ENCODE measurements at regions not wholly inside any gene's neighbourhood (a gene's known extent, or its start where the extent isn't known, plus 50 kb on each side); places are given as distances from the start of the nearest gene placed in this dataset.

GRCh38 chr14:55734731-55735130 lies 154.7 kb downstream of the KTN1 start:
- H3K36me3 ChIP-seq = no peaks in the 10 kb centered on the region
- H3K27ac ChIP-seq = no peak overlapping the region

DNA sequence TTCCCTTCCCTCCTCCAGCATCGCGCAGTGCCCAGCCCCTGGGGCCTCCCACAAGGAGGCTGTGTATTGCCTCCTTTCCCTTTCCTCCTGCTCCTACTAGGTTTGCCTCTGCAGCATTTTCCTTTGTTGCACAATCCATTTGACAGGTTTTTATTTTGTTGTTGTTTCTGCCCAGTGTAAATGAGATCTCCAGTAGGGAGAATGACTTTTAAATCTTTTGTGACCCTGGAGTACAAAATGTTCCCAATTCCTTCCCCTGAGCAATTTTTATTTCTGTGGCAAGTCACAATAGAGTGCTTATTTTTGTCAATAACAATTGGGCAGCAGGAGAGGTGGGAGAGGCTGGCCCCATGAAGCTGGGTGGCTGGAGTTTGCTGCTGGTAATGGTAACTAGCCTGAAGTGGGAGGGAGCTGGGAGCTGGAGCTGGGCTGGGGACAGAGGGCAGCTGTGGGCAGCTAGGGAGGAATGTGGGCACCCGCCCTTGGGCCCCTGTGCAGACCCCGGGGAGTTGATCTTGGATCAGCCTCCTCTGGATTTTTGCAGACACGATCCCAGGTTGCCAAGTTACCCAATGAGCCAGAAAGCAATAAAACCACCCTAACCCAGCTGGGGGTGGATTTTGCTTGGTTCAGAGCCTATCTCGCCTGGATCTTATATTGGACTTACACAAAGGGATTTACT lies 160.1 kb downstream of the KTN1 start:
- Histone ChIP-seq H3K4me3 (no peak overlapping the region), H3K27ac (no peak overlapping the region), H3K36me3 (no peaks in the 10 kb centered on the region), H3K27me3 (replicated peaks) (no peaks in the 10 kb centered on the region), H3K9me3 (replicated peaks) (peaks cover 3% of the 10 kb centered on the region; the same call in 1 of the 2 replicates), H3K4me1 (replicated peaks) (no peaks in the 10 kb centered on the region)
- DNase-seq (ENCODE audit: low read depth in 1 of 2, low spot score in 2 of 2) = no peak

More at GRCh38 chr14:55734731-55735130, 154.7 kb downstream of the KTN1 start:
- Histone ChIP-seq H3K27me3 (replicated peaks) (no peaks in the 10 kb centered on the region), H3K4me3 (no peak overlapping the region), H3K4me1 (replicated peaks) (no peaks in the 10 kb centered on the region), H3K9me3 (replicated peaks) (peaks cover 3% of the 10 kb centered on the region; the same call in 1 of the 2 replicates)
- no peak for DNase-seq (ENCODE audit: low read depth in 1 of 2, low spot score in 2 of 2)

DNA sequence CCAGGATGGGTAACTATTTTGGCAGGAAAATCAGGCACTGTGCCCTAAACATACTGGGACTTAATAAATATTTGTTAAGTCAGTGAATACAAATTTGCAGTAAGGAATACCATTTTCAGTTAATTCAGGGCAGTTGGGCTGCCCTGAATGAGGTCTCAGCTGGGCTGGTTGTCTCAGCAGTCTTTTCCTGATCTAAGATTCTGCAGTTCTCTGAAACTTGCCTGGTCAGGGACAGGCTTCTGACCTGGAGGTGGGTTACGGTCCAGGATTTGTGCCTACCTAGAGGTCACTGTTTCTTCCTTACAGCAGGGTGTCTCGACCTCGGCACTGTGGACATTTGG lies 160.6 kb downstream of the KTN1 start:
- H3K36me3 ChIP-seq = no peaks in the 10 kb centered on the region
- DNase-seq (ENCODE audit: low read depth in 1 of 2, low spot score in 2 of 2) = no peak

DNA sequence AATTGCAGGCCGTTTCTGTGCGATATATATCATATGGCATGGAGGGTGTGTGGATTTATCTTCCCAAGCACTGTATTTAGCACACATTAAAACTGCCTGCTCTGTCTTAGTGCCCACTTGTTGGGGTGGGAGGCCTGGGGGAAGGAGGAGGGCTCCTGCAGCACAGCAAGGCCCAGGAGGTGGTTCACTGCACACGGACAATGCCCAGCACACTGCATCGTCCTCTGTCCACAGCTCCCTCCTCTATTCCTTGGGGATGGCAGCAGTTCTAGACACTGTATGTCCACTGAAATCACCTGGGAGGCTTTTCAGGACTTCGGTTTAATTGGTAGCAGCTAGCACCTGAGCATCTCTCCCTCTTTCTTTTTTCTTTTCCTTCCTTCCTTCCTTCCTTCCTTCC lies 161.2 kb downstream of the KTN1 start:
- no peaks in the 10 kb centered on the region for H3K27me3 ChIP-seq (replicated peaks)
- no peak overlapping the region for H3K4me3 ChIP-seq
- H3K27ac ChIP-seq = no peak overlapping the region
- H3K9me3 ChIP-seq (replicated peaks) = no peaks in the 10 kb centered on the region
- no peaks in the 10 kb centered on the region for H3K4me1 ChIP-seq (replicated peaks)
- no peak for DNase-seq (ENCODE audit: low read depth in 1 of 2, low spot score in 2 of 2)
- H3K36me3 ChIP-seq = no peaks in the 10 kb centered on the region

More for the DNA sequence above, 160.6 kb downstream of the KTN1 start:
- H3K4me3 ChIP-seq = no peak overlapping the region
- H3K27me3 ChIP-seq (replicated peaks) = no peaks in the 10 kb centered on the region
- no peaks in the 10 kb centered on the region for H3K4me1 ChIP-seq (replicated peaks)
- H3K27ac ChIP-seq = no peak overlapping the region
- peaks cover 3% of the 10 kb centered on the region; the same call in 1 of the 2 replicates for H3K9me3 ChIP-seq (replicated peaks)

- no peaks in the 10 kb centered on the region for H3K36me3 ChIP-seq
- no peaks in the 10 kb centered on the region for H3K9me3 ChIP-seq (replicated peaks)
- H3K4me1 ChIP-seq (replicated peaks) = no peaks in the 10 kb centered on the region
- H3K27me3 ChIP-seq (replicated peaks) = no peaks in the 10 kb centered on the region
- H3K4me3 ChIP-seq = no peak overlapping the region
- DNase-seq (ENCODE audit: low read depth in 1 of 2, low spot score in 2 of 2) = no peak
- no peak overlapping the region for H3K27ac ChIP-seq
Observed at GRCh38 chr14:55743551-55743950, 163.5 kb downstream of the KTN1 start.

GRCh38 chr14:55744321-55744720 lies 164.3 kb downstream of the KTN1 start:
- Histone ChIP-seq H3K36me3 (no peaks in the 10 kb centered on the region), H3K9me3 (replicated peaks) (no peaks in the 10 kb centered on the region), H3K4me3 (no peak overlapping the region), H3K27me3 (replicated peaks) (no peaks in the 10 kb centered on the region), H3K27ac (no peak overlapping the region), H3K4me1 (replicated peaks) (no peaks in the 10 kb centered on the region)
- no peak for DNase-seq (ENCODE audit: low read depth in 1 of 2, low spot score in 2 of 2)

DNA sequence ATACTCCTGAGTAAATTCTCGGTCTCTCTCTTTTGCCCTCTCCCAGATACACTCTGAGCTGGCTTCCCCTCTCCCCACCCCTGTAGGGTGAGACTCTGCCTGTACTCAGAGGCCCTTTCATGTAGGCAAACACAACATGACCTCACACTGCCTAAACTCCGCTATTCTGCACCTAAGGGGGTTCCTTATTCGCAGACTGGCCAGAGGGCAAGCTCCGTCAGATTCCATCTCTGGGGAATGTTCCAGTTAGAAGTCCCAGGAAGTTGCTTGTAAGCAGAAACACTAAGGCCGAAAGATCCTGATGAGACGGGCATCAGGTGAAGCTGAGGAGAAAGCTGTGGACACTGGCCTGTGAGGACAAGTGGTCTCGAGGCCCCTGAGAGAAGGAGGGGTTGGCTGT lies 165.9 kb downstream of the KTN1 start:
- Histone ChIP-seq H3K4me3 (no peak overlapping the region), H3K9me3 (replicated peaks) (no peaks in the 10 kb centered on the region), H3K27me3 (replicated peaks) (no peaks in the 10 kb centered on the region), H3K27ac (no peak overlapping the region), H3K36me3 (no peaks in the 10 kb centered on the region), H3K4me1 (replicated peaks) (no peaks in the 10 kb centered on the region)
- no peak for DNase-seq (ENCODE audit: low read depth in 1 of 2, low spot score in 2 of 2)

- no peak overlapping the region for H3K4me3 ChIP-seq
- H3K27ac ChIP-seq = no peak overlapping the region
- H3K27me3 ChIP-seq (replicated peaks) = no peaks in the 10 kb centered on the region
- no peaks in the 10 kb centered on the region for H3K4me1 ChIP-seq (replicated peaks)
- DNase-seq (ENCODE audit: low read depth in 1 of 2, low spot score in 2 of 2) = no peak
- H3K9me3 ChIP-seq (replicated peaks) = no peaks in the 10 kb centered on the region
- no peaks in the 10 kb centered on the region for H3K36me3 ChIP-seq
Observed at GRCh38 chr14:55746558-55746957, 166.6 kb downstream of the KTN1 start.

GRCh38 chr14:55747186-55747585 lies 167.2 kb downstream of the KTN1 start:
- no peaks in the 10 kb centered on the region for H3K9me3 ChIP-seq (replicated peaks)
- no peak overlapping the region for H3K4me3 ChIP-seq
- no peak overlapping the region for H3K27ac ChIP-seq
- H3K4me1 ChIP-seq (replicated peaks) = peaks cover 5% of the 10 kb centered on the region
- no peaks in the 10 kb centered on the region for H3K27me3 ChIP-seq (replicated peaks)
- no peaks in the 10 kb centered on the region for H3K36me3 ChIP-seq
- no peak for DNase-seq (ENCODE audit: low read depth in 1 of 2, low spot score in 2 of 2)

GRCh38 chr14:55749201-55749812 lies 169.3 kb downstream of the KTN1 start:
- Histone ChIP-seq H3K27ac (no peak overlapping the region), H3K36me3 (no peaks in the 10 kb centered on the region), H3K4me3 (no peak overlapping the region), H3K9me3 (replicated peaks) (no peaks in the 10 kb centered on the region), H3K27me3 (replicated peaks) (no peaks in the 10 kb centered on the region), H3K4me1 (replicated peaks) (peaks cover 18% of the 10 kb centered on the region)
- DNase-seq (ENCODE audit: low read depth in 1 of 2, low spot score in 2 of 2) = no peak

GRCh38 chr14:55749946-55750345 lies 169.9 kb downstream of the KTN1 start:
- H3K4me1 ChIP-seq (replicated peaks) = peaks cover 18% of the 10 kb centered on the region
- H3K4me3 ChIP-seq = no peak overlapping the region
- H3K9me3 ChIP-seq (replicated peaks) = no peaks in the 10 kb centered on the region
- H3K36me3 ChIP-seq = no peaks in the 10 kb centered on the region
- no peak for DNase-seq (ENCODE audit: low read depth in 1 of 2, low spot score in 2 of 2)
- H3K27me3 ChIP-seq (replicated peaks) = no peaks in the 10 kb centered on the region
- no peak overlapping the region for H3K27ac ChIP-seq

DNA sequence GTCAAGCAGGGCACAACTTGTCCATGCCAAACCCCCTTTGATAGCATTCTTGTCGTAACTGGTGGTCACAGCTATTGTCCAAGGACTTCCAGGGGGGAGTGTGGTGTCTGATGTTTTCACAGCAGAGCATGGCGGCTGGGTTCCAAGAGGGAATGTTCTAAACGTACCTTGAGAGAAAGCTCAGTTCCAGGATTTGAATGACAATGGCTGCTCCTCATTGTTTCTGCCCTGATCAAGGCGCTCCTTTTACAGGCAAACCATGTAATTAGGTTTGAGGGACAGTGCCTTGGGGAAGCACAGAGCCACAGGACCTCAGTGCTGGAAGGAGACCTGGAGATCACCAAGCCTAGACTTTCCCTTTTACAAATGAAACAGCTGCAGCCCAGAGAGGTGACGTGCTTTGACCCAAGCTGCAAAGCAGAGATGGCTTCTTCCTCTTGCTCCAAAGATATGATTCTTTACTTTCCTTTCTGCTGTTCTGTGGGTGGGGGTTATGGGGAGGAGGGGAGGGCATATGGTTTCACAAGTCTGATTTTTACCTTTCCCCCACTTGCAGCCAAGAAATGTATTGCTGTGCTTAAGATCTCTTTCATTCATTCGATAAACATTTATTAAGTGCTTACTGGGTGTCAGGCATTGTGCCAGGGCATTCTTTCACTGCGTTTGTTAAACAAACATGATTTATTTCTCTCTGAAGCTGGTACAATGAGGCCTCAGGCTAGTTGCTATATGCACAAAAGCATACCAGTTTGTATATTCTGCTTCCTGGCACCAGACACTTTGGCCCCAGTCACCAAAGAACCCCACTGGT lies 172.8 kb downstream of the KTN1 start:
- Histone ChIP-seq H3K4me1 (replicated peaks) (peaks cover 18% of the 10 kb centered on the region), H3K9me3 (replicated peaks) (no peaks in the 10 kb centered on the region), H3K4me3 (no peak overlapping the region), H3K27me3 (replicated peaks) (no peaks in the 10 kb centered on the region), H3K27ac (no peak overlapping the region), H3K36me3 (no peaks in the 10 kb centered on the region)
- peak; percentile 75 to 82 for DNase-seq (ENCODE audit: low read depth in 1 of 2, low spot score in 2 of 2)

DNA sequence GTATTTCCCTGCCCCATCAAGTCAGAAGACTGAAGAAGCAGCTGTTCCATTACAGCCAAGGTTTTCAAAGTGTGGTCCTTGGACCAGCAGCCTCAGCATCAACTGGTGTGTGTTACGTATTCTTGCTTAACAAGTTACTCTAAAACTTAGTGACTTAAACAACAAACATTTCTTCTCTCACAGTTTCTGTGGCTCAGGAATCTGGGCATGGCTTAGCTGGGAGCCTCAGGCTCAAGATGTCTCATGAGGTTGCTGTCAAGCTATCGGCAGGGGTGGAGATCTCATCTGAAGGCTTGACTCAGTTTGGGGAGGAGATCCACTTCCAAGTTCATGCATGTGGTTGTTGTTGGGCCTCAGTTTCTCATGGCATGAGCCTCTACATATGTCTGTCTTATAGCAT lies 174.5 kb downstream of the KTN1 start:
- DNase-seq (ENCODE audit: low read depth in 1 of 2, low spot score in 2 of 2) = no peak
- H3K4me1 ChIP-seq (replicated peaks) = peaks cover 18% of the 10 kb centered on the region
- H3K36me3 ChIP-seq = no peaks in the 10 kb centered on the region
- no peaks in the 10 kb centered on the region for H3K27me3 ChIP-seq (replicated peaks)
- H3K9me3 ChIP-seq (replicated peaks) = no peaks in the 10 kb centered on the region
- H3K27ac ChIP-seq = no peak overlapping the region
- H3K4me3 ChIP-seq = no peak overlapping the region

- H3K36me3 ChIP-seq = no peaks in the 10 kb centered on the region
- DNase-seq (ENCODE audit: low read depth in 1 of 2, low spot score in 2 of 2) = no peak
Observed at GRCh38 chr14:55754871-55755270, 174.9 kb downstream of the KTN1 start.

More at GRCh38 chr14:55754871-55755270, 174.9 kb downstream of the KTN1 start:
- no peak overlapping the region for H3K4me3 ChIP-seq
- no peaks in the 10 kb centered on the region for H3K9me3 ChIP-seq (replicated peaks)
- peaks cover 18% of the 10 kb centered on the region for H3K4me1 ChIP-seq (replicated peaks)
- H3K27me3 ChIP-seq (replicated peaks) = no peaks in the 10 kb centered on the region
- H3K27ac ChIP-seq = no peak overlapping the region
